IPS-18c (cell line): ENCODE measurements at regions not wholly inside any gene's neighbourhood (a gene's known extent, or its start where the extent isn't known, plus 50 kb on each side); places are given as distances from the start of the nearest gene placed in this dataset.
"Not testable (repeated sequence)": the region's sequence is repeated elsewhere in the genome, so short reads cannot be mapped to it uniquely, and the experiment has no call there.

ENCODE experiments used
- H3K4me3 ChIP-seq: 2 replicates; pipeline ENCODE4 v1.7.0; 2013; ENCODE audit warnings: low read depth, mild to moderate bottlenecking, low read length, moderate library complexity; ENCODE audit not compliant: insufficient read depth
- H3K9me3 ChIP-seq: one replicate; pipeline ENCODE4 v1.6.1; 2013; ENCODE audit warnings: mild to moderate bottlenecking, low read length, moderate library complexity; ENCODE audit not compliant: control insufficient read depth, insufficient read depth

DNA sequence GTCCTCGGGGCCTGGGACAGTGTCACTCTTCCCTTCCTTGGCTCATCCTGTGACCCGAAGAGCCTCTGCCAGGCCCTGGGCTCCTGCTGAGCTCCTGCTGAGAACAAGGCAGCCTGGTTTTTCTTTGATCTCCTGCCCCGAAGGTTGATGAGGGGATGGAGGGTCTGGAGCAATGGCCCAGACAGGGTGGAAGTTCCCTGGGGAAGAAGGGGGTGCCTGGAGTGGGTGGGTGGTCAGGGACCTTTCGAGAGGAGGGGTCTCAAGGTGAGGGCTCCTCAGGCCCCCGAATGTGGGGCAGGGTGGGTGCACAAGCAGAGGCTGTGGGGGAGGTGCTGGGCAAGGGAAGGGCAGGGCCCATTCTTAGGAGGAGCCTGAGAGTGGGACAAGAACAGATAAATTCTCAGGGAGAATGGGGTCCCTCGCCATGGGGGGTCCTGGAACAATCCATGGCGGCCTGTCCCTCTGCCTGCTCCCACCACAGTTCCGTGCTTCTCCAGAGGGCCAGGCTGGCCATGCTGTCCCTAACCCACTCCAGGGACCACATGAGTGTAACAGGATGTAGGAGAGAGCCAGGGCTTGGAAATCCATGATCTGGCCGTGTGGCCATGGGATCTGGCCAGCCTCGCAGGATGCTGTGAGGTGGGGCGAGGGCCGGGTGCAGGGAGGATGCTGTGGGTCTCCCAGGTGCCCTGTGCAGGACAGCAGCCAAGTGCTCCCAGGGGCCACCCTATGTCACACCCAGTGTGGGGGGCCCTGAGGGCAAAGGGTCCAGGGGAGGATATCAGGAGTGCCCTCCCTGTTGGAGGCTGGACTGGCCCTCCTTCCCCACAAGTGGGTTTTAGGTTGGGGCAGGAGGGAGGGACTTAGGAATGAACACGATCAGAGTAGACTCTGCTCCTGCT, 128.5 kb upstream of the LPCAT1 start:
- Histone ChIP-seq H3K4me3 (no peak overlapping the region), H3K9me3 (no peaks in the 10 kb centered on the region)

DNA sequence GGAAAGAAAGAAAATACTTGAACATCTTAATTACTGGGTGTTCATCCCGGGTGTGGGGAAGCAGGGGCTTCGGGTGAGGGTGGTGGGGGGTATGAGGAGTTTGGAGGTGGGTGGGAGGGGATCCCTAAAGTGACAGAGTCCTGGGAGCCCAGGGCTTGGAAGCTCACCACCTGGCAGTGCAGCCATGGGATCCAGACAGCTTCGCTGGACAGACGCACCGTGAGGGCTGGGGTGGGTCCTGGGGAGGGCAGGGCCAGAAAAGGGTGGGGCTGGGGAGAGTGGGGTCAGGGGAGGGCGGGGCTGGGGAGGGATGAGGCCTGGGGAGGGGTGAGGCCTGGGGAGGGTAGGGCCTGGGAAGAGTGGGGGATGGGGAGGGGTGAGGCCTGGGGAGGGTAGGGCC, 127.5 kb upstream of the LPCAT1 start:
- no peak overlapping the region for H3K4me3 ChIP-seq
- H3K9me3 ChIP-seq = no peaks in the 10 kb centered on the region

DNA sequence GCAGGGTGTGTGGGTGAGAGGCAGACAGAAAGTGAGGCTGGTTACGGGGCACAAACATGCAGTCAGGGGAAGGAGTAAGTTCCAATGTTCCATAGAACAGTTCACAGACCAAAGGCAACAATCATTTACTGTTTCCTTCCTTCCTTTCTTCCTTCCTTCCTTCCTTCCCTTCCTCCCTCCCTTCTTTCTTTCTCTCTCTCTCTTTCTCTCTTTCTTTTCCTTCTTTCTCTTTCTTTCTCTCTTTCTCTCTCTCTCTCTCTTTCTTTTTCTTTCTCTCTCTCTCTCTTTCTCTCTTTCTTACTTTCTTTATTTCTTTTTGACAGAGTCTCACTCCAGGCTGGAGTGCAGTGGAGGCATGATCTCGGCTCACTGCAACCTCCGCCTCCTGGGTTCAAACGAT, 125.8 kb upstream of the LPCAT1 start:
- Histone ChIP-seq H3K4me3 (no peak overlapping the region), H3K9me3 (no peaks in the 10 kb centered on the region)

DNA sequence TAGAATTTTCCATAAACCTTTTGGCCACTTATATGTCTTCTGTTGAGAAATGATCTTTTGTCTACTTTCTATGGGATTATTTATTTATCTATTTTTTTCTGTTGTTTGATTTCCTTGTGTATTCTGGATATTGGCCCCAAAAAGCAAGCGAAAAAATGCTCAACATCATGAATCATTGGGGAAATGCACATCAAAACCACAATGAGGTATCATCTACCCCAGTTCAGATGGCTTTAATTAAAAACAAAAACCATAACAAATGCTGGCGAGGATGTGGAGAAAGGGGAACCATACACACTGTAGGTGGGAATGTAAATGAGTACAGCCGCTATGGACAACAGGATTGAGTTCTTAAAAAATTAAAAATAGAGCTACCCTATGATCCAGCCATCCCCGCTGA, 125.0 kb upstream of the LPCAT1 start:
- Histone ChIP-seq H3K4me3 (no peak overlapping the region), H3K9me3 (no peaks in the 10 kb centered on the region)

DNA sequence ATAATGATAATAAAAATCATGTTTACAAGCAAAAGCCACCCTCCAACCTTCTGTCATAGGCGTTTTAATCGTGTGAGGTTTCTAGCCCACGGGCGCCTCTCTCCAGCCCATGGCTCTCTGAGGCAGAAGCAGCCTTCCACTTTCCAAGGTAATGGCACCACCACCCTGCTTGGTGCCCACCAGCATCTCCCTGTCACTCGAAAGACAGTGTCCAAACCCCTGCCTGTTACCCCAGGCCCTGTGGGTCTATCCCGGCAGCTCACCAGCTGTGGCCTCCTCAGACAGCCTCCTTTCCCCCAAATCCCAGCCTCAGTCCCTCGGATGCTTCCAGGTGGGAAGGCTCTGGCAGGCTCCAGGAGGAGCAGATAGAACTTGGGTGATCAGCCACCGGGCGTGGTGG, 123.8 kb upstream of the LPCAT1 start:
- Histone ChIP-seq H3K4me3 (no peak overlapping the region), H3K9me3 (no peaks in the 10 kb centered on the region)

DNA sequence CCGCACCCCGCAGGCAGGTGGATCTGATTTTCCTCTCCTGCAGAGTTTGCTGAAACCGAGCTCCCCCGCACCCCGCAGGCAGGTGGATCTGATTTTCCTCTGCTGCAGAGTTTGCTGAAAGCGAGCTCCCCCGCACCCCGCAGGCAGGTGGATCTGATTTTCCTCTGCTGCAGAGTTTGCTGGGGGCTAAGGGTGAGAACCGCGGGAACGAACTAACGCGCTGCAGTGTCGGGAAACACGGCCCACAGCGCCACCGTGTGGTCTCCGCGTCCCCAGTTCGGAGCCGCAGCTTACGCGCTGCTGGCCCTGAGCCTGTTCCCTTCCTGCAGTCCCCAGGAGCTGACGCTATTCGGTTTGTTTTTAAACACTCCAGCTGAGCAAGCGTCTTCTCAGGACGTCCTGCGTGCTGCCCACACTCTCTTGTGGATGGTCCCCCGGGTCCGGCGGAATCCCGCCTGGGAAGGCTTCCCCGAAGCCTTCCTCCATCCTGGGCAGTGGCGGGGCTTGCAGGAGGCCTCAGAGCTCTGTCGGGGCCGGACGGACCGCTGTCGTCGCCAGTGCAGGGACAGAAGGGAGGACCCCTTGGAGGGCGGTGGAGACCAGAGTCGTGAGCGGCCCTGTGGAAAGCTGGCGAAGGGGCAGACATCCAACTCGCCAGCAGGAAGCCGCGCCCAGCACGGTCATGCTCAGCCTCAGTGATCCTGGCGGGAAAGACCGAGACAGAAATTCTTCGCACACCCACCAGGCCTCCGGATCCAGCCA, 121.2 kb upstream of the LPCAT1 start:
- Histone ChIP-seq H3K9me3 (no peaks in the 10 kb centered on the region), H3K4me3 (peak overlapping the region; percentile 40; the same call in 1 of the 2 replicates)

DNA sequence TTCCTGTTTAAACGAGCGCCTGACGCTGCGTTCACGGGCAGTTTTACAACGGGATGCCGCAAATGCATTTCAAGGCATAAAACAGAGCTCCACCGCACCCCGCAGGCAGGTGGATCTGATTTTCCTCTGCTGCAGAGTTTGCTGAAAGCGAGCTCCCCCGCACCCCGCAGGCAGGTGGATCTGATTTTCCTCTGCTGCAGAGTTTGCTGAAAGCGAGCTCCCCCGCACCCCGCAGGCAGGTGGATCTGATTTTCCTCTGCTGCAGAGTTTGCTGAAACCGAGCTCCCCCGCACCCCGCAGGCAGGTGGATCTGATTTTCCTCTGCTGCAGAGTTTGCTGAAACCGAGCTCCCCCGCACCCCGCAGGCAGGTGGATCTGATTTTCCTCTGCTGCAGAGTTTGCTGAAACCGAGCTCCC, 120.6 kb upstream of the LPCAT1 start:
- not testable (repeated sequence) for H3K9me3 ChIP-seq
- peak overlapping the region; percentile 41 for H3K4me3 ChIP-seq

DNA sequence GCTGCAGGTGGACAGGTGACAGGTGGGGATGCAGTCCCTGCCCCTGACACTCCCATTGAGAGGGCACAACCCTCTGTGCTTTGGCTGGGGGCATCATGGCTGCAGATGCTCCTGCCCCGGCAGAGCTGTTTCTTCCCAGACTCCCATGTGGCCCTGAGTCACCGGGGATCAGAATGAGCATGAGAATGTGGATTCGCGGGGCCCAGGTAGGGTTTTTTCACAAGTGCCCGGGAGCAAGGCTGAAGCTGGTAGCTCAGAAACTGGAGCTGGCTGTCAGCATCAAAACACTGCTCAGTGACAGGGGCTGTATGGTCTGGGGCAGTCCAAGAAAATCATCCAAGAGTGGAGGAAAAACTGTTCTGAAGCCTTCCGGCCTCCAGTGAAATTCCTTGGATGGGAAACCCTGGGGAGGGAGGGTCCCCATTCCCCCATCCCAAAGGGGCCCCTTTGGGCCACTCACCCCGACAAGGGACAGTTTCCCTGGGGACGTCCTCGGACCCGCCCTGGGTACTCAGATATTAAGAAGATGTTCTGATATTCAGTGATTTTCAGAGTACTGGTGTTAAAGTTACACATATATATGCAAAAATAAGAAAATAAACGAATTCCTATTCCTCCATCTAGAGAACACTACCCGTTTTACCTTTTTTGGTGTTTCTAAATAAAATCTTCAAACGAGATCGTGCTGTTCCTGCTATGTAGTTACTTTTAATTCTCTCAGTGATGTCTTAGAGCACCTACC, 120.1 kb upstream of the LPCAT1 start:
- H3K9me3 ChIP-seq = no peaks in the 10 kb centered on the region
- H3K4me3 ChIP-seq = peak overlapping the region; percentile 41

DNA sequence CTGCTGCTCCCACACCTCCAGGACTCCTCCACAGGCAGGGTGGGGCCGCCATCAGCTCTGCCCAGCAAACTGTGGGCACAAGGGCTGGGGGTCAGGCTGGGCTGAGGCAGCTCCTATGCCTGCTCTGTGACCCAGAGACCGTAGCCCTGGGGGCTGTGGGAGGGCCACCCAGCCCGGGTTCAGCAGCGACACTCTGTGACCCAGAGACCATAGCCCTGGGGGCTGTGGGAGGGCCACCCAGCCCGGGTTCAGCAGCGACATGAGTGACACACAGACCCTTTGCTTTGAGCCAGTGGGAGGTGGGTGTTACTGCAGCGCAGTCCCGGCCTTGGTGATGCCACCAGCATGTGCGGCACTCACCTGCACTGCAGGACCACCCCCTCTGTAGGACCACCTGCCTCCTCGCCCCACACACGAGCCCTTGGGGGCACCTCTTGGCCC, 118.9 kb upstream of the LPCAT1 start:
- Histone ChIP-seq H3K9me3 (no peaks in the 10 kb centered on the region), H3K4me3 (no peak overlapping the region)

DNA sequence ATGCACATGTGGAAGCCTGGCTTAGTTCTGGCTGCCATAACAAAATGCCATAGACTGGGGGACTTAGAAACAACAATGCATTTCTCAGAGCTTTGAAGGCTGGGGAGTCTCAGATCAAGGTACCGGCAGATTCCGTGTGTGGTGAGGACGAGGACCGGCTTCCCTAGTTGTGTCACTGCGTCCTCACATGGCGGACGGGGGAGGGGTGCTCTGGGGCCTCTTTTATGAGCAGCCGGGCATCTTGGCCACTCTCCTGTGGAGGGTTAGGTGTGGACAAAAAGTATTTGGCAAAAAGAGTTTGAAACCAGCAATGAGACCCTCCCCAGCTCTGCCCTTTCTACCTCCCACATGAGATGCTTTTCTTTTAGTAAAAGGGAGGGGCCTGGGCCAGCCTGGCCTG, 118.5 kb upstream of the LPCAT1 start:
- Histone ChIP-seq H3K4me3 (no peak overlapping the region), H3K9me3 (no peaks in the 10 kb centered on the region)

DNA sequence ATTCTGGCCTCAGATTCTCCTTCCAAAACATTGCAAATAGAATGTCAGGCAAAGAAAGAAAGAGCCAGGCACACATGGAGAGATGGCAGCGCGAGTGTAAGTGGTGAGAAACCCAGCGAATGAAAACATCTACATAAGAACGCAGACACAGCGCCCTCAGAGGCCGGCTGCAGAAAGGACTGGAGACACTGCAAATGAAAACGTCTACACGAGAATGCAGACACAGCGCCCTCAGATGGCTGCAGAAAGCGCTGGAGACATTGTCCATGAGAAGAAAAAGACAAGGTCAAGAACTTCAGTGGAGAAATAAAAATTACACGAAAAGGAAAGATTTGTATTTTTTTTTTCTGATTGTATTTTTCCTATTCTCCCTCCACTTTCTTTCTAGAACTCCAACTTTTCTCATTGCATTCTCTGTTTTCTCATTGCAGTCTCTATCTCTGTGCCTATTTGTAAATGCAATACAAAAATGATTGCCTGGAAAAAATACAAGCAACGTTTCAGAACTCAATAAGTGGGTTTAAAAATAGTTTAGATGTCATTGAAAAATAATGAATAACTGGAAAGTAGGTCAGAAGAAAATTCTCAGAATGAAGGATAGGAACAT, 117.9 kb upstream of the LPCAT1 start:
- Histone ChIP-seq H3K9me3 (no peaks in the 10 kb centered on the region), H3K4me3 (no peak overlapping the region)

DNA sequence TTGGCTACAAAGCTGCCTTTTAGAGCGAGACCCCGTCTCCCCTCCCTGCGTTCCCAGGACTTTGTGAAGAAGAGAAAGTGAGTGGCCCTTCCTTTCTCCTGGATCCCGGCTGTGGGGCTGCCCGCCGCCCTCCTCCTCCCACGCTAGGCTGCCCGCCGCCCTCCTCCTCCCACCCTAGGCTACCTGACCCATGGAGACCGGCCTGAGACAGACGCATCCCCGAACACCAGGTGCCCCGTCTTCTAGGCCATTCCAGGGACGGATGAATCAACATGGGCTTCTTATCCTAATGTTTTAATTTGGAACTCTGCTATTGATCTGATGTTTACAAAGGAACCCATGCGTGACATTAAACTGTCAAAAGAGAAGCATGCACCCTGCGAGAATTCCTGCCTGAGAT, 117.3 kb upstream of the LPCAT1 start:
- Histone ChIP-seq H3K4me3 (no peak overlapping the region), H3K9me3 (no peaks in the 10 kb centered on the region)

DNA sequence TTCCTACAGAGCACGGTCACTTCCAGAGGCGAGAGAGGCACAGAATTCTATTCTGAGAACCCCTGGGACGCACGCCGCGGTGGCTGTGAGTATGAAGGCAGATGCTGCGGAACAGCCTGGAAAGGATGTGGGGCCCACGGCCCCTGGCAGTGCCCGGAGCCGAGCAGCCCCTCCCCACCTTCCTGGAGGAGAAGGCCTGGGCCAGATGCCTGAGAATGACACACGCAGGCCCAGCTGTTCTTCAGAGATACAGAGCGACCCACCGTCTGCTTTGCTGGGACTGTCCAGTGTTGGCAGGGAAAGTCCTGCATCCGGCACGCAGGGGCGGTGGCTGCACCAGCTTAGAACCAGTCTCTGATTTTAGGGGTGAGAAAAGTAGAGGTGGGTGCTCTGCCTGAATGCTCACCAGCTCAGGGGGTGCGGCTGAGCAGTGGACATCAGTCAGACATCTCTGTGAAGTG, 116.7 kb upstream of the LPCAT1 start:
- no peak overlapping the region for H3K4me3 ChIP-seq

DNA sequence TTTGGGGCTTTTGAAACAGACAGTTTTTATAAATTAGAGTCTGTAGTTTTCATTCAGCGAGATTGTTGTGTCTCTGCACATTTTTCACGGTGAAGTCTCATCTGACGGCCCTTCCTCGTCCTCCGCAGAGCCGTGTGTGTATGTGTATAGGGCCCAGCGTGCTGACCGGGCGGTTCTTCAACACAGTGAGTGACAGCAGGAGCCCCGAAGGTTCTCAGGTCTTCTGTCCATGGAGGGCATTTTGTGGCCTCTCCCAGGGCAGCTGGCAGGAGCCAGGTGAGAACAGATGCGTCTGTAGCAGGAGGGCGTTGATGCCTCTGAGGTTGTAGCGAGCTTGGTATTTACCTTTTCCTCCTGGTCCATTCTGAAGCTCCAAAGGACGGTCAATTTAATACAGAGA, 116.0 kb upstream of the LPCAT1 start:
- no peak overlapping the region for H3K4me3 ChIP-seq

More for the DNA sequence above, 116.7 kb upstream of the LPCAT1 start:
- H3K9me3 ChIP-seq = no peaks in the 10 kb centered on the region

DNA sequence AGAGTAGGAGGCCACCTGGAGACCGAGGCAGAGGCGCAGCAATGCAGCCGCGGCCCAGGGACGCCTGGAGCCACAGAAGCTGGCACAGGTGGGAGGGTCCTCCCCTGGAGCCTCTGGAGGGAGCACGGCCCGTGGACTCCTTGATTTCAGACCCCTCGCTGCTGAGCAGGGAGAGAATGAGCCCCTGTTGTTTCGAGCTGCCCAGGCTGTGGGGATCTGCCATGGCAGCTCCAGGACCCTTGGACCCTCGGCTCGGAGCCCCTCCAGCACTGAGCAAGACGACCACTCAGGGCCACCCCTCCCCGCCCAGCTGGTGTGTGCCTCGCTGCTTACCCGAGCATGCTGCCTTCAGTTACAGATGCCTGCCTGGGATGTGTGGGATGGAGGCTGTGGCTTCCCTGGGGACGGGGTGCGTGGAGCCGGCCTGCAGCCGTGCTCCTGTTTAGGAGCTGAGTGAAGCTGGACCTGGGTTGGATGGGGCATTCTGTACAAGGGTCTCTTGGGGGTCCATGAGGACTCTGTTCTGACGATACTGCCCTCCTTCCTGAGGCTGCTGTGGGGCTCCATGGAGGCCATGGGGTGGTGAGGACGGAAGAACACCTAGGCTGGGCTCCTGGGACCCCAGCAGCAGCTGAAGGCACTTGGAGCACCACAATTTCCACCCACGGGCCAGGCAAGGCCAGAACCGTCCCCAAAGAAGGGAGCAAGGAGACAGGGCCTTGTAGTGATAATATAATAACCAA, 115.1 kb upstream of the LPCAT1 start:
- Histone ChIP-seq H3K4me3 (no peak overlapping the region), H3K9me3 (no peaks in the 10 kb centered on the region)

More for the DNA sequence above, 116.0 kb upstream of the LPCAT1 start:
- no peaks in the 10 kb centered on the region for H3K9me3 ChIP-seq

DNA sequence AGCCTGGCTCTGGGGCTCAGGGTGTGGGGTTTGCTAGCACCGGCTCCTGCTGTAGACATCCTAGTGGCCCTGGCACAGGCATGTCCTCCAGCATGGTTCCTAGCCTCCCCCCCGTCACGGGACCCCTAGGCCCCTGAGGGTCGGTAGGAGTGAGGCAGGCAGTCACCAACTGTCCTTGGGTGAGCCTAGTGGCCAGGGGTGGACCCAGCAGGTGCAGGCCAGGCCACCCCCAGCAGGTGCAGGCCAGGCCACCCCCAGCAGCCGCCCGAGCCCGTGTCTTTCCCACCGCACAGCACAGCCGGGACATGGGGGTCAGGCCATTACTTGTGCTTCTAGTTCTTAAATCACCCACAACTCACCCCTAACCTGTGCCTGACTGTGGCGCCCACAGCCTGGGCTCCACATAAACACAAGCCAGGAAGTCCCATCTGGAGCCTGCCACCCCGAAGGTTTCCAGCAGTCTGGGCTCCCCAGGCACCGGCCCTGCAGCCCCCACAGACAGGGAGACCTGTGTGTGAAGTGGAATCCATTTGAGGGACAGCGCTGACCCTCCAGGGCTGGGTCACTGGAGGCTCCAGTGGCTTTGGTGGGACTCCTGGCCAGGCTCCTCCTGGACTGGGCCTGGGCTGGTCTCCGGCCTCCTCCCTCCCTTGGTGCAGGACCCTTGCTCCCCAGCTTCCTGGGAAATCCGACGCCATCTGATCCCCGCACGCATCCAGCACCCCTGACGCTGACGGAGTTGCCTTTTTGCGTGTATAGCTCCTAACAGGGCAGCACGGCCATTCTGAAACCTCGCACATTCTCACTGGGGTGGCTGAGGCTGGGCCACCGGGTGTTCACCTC, 114.1 kb upstream of the LPCAT1 start:
- no peaks in the 10 kb centered on the region for H3K9me3 ChIP-seq
- H3K4me3 ChIP-seq = no peak overlapping the region
